Osteoblast (primary cell): ENCODE measurements at regions not wholly inside any gene's neighbourhood (a gene's known extent, or its start where the extent isn't known, plus 50 kb on each side); places are given as distances from the start of the nearest gene placed in this dataset.

ENCODE experiments used
- DNase-seq: peaks from one replicate; pipeline ENCODE4 v3.0.0; 2011; ENCODE audit warnings: low spot score, mixed read lengths; ENCODE audit not compliant: insufficient read length; ENCODE audit errors: missing footprints
- H2AFZ ChIP-seq: 2 replicates; pipeline ENCODE4 v1.6.0; 2011; ENCODE audit warnings: mild to moderate bottlenecking, low read length
- H3K27ac ChIP-seq: 2 replicates; pipeline ENCODE4 v1.5.1; 2011; ENCODE audit warnings: mild to moderate bottlenecking, low read depth, low read length, moderate library complexity
- H3K27me3 ChIP-seq: 2 replicates; pipeline ENCODE4 v1.6.0; 2012; ENCODE audit warnings: mild to moderate bottlenecking, control low read depth, inconsistent platforms, low read length, moderate library complexity; ENCODE audit not compliant: insufficient read depth
- H3K36me3 ChIP-seq: 2 replicates; pipeline ENCODE4 v1.5.1; 2011; ENCODE audit warnings: mild to moderate bottlenecking, low read length, control low read depth, moderate library complexity; ENCODE audit not compliant: insufficient read depth
- H3K4me1 ChIP-seq: 2 replicates; pipeline ENCODE4 v1.5.1; 2011; ENCODE audit warnings: mild to moderate bottlenecking, low read length, control low read depth, moderate library complexity; ENCODE audit not compliant: insufficient read depth
- H3K4me2 ChIP-seq: 2 replicates; pipeline ENCODE4 v1.6.0; 2011; ENCODE audit warnings: mild to moderate bottlenecking, low read length; ENCODE audit not compliant: insufficient read depth
- H3K4me3 ChIP-seq: fragments of 200-600 bp; sonication (generic); 3 replicates; pipeline ENCODE4 v1.5.1; 2012; ENCODE audit warnings: mild to moderate bottlenecking, low read length, inconsistent platforms; ENCODE audit not compliant: insufficient read depth
- H3K79me2 ChIP-seq: 2 replicates; pipeline ENCODE4 v1.6.0; 2012; ENCODE audit warnings: mild to moderate bottlenecking, low read length, control low read depth, inconsistent platforms; ENCODE audit not compliant: insufficient read depth
- H3K9me3 ChIP-seq: 2 replicates; pipeline ENCODE4 v1.5.1; 2011; ENCODE audit warnings: low read depth, low read length, control low read depth
- H4K20me1 ChIP-seq: 2 replicates; pipeline ENCODE4 v1.6.0; 2012; ENCODE audit warnings: mild to moderate bottlenecking, low read length, control low read depth; ENCODE audit not compliant: insufficient read depth
- TF ChIP-seq, protein P1 (sequence below): IDR thresholded peaks from 2 replicates; pipeline ENCODE4 v1.5.1; 2011; ENCODE audit warnings: mild to moderate bottlenecking, low read depth, low read length, moderate library complexity; ENCODE audit errors: extremely low read depth

DNA sequence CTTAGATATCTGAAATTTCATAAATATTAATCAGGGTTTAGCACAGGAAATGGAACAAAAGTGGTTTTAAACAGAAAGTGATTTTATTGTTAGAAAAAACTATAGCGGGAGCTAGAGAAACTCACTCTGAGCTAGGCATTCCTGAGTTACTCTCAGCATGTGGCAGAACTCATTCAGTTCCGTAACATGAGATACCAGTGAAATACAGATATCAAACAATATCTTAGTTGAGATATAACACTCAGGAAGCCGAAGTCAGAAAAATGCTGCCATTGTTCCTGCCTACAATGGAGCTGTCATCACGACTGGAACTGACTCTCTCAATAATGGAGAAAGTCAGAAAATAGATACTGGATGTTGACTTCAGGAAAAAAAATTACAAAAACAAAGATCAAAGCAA is 1428.7 kb downstream of the PCDH18 start:
- H4K20me1 ChIP-seq, result no peaks in the 10 kb centered on the region
- H3K27ac ChIP-seq, result no peak overlapping the region
- H3K4me1 ChIP-seq, result no peaks in the 10 kb centered on the region
- H3K27me3 ChIP-seq, result no peaks in the 10 kb centered on the region
- TF ChIP-seq, protein P1, sequence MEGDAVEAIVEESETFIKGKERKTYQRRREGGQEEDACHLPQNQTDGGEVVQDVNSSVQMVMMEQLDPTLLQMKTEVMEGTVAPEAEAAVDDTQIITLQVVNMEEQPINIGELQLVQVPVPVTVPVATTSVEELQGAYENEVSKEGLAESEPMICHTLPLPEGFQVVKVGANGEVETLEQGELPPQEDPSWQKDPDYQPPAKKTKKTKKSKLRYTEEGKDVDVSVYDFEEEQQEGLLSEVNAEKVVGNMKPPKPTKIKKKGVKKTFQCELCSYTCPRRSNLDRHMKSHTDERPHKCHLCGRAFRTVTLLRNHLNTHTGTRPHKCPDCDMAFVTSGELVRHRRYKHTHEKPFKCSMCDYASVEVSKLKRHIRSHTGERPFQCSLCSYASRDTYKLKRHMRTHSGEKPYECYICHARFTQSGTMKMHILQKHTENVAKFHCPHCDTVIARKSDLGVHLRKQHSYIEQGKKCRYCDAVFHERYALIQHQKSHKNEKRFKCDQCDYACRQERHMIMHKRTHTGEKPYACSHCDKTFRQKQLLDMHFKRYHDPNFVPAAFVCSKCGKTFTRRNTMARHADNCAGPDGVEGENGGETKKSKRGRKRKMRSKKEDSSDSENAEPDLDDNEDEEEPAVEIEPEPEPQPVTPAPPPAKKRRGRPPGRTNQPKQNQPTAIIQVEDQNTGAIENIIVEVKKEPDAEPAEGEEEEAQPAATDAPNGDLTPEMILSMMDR, result no peak
- no peak overlapping the region for H3K4me2 ChIP-seq
- no peaks in the 10 kb centered on the region for H3K36me3 ChIP-seq
- no peaks in the 10 kb centered on the region for H3K79me2 ChIP-seq
- H3K9me3 ChIP-seq, result no peaks in the 10 kb centered on the region
- no peak overlapping the region for H2AFZ ChIP-seq
- no peak for DNase-seq
- no peak overlapping the region for H3K4me3 ChIP-seq

DNA sequence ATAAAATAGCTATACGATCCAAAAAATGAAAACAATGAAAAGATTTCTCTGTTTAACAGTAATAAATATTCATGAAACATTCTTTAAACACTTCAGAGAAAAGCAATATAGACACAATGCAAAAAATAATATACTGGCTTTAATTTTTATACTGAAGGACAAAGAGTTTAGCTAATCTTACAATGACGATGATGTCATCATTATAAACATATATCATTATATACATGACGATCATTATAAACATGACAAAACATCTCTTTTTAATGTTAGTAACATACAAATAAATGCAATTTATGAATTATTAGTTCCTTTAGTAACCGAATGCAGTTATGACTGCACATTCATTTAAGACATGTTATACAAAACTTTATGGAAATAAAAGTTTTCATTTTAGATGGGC is 1434.6 kb downstream of the PCDH18 start:
- no peaks in the 10 kb centered on the region for H3K79me2 ChIP-seq
- TF ChIP-seq, protein P1, result no peak
- H3K4me2 ChIP-seq, result no peak overlapping the region
- no peaks in the 10 kb centered on the region for H3K36me3 ChIP-seq
- H3K9me3 ChIP-seq, result no peaks in the 10 kb centered on the region
- H3K27me3 ChIP-seq, result no peaks in the 10 kb centered on the region
- H4K20me1 ChIP-seq, result no peaks in the 10 kb centered on the region
- no peaks in the 10 kb centered on the region for H3K4me1 ChIP-seq
- H2AFZ ChIP-seq, result no peak overlapping the region
- H3K4me3 ChIP-seq, result no peak overlapping the region
- DNase-seq, result no peak
- H3K27ac ChIP-seq, result no peak overlapping the region

DNA sequence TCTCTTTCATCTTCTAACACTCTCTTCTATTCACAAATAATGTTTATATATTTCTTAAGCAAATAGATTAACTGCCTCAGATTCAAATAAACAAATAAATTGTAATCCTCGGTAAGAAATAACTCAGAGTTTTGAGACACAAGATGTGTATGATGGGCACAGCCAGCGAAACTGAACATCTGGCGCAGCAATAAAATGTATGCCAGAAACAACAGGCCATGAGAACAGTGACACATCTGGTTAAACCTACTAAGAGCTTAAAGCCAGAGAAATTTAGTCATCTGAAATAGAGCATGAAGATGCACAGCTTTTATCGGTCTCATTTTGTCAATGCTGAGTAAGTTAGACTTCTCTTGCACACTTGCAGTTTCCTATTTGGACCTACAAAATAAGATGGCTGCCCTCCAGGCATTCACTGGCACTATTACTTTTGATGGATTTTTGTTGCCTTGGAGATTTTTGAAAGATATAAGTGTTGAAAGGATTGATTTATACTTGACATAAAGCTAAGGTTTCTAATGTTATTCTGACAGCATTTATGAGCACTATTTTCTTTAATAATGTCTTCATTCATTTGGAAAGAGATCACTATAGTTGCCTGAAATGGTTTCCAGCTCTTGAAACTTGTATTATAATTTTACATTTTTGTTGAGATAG is 1444.0 kb downstream of the PCDH18 start:
- no peaks in the 10 kb centered on the region for H4K20me1 ChIP-seq
- H3K36me3 ChIP-seq, result no peaks in the 10 kb centered on the region
- no peak overlapping the region for H3K4me2 ChIP-seq
- no peaks in the 10 kb centered on the region for H3K9me3 ChIP-seq
- H3K4me1 ChIP-seq, result no peaks in the 10 kb centered on the region
- H3K27me3 ChIP-seq, result no peaks in the 10 kb centered on the region
- no peak for DNase-seq
- H3K27ac ChIP-seq, result no peak overlapping the region
- TF ChIP-seq, protein P1, result no peak
- no peak overlapping the region for H3K4me3 ChIP-seq
- no peaks in the 10 kb centered on the region for H3K79me2 ChIP-seq
- no peak overlapping the region for H2AFZ ChIP-seq

DNA sequence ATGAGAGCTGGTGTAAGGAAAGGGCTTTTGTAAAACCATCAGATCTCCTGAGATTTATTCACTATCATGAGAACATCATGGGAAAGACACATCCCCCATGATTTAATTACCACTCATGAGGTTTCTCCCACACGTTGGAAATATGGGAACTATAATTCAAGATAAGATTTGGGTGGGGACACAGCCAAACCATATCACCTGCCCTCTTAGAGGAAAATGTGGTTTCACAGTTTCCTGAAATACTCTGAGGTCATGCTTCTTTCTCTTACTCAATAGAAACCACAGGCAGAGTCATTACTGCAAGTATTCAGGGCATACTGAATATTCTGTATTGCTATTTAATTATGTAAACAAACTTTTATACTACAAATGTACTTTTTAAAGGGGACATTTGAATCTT is 1453.3 kb downstream of the PCDH18 start:
- H3K36me3 ChIP-seq, result no peaks in the 10 kb centered on the region
- H3K27me3 ChIP-seq, result no peaks in the 10 kb centered on the region
- H3K4me2 ChIP-seq, result no peak overlapping the region
- no peak overlapping the region for H3K27ac ChIP-seq
- no peak overlapping the region for H2AFZ ChIP-seq
- no peaks in the 10 kb centered on the region for H3K4me1 ChIP-seq
- H3K79me2 ChIP-seq, result no peaks in the 10 kb centered on the region
- TF ChIP-seq, protein P1, result no peak
- no peak overlapping the region for H3K4me3 ChIP-seq
- no peaks in the 10 kb centered on the region for H3K9me3 ChIP-seq
- no peak for DNase-seq
- H4K20me1 ChIP-seq, result no peaks in the 10 kb centered on the region
